ENCODE measurements at regions not wholly inside any gene's neighbourhood (a gene's known extent, or its start where the extent isn't known, plus 50 kb on each side); places are given as distances from the start of the nearest gene placed in this dataset.

DNA sequence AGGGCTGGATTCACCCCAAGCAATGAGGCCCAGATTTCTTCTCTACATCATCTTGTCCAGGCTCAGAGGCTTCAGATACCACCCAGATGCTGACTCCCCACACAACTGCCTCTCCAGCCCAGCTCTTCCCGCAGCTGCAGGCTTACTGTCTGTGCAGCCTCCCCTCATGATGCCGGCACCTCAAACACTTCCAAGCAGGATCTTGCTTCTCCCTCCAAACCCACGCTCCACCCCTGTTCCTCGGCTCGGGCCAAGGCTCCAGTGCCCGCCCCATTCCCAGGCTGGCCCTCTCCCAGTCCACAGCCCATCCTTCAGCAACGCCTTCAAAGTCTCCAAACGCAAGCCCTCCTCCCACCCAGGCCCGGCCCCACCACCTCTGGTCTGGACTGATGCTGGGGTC, 159.2 kb upstream of the LINGO1 start:
- TF ChIP-seq POLR2AphosphoS5 (IDR thresholded peaks at IDR 0.05) (no peak), POLR2A (IDR thresholded peaks at IDR 0.05) (no peak)
- TF ChIP-seq, protein P1, sequence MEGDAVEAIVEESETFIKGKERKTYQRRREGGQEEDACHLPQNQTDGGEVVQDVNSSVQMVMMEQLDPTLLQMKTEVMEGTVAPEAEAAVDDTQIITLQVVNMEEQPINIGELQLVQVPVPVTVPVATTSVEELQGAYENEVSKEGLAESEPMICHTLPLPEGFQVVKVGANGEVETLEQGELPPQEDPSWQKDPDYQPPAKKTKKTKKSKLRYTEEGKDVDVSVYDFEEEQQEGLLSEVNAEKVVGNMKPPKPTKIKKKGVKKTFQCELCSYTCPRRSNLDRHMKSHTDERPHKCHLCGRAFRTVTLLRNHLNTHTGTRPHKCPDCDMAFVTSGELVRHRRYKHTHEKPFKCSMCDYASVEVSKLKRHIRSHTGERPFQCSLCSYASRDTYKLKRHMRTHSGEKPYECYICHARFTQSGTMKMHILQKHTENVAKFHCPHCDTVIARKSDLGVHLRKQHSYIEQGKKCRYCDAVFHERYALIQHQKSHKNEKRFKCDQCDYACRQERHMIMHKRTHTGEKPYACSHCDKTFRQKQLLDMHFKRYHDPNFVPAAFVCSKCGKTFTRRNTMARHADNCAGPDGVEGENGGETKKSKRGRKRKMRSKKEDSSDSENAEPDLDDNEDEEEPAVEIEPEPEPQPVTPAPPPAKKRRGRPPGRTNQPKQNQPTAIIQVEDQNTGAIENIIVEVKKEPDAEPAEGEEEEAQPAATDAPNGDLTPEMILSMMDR (IDR thresholded peaks at IDR 0.05 in 8 of 11, conservative IDR thresholded peaks at IDR 0.05 in 3 of 11), result no peak
